T1000 (cell line): ENCODE measurements at regions not wholly inside any gene's neighbourhood (a gene's known extent, or its start where the extent isn't known, plus 50 kb on each side); places are given as distances from the start of the nearest gene placed in this dataset.
"Not testable (repeated sequence)": the region's sequence is repeated elsewhere in the genome, so short reads cannot be mapped to it uniquely, and the experiment has no call there.

ENCODE experiments used
- DNase-seq: peaks from one replicate; lab custom pipeline; 2025; ENCODE audit warnings: mixed read lengths; lab: John Stamatoyannopoulos, UW

DNA sequence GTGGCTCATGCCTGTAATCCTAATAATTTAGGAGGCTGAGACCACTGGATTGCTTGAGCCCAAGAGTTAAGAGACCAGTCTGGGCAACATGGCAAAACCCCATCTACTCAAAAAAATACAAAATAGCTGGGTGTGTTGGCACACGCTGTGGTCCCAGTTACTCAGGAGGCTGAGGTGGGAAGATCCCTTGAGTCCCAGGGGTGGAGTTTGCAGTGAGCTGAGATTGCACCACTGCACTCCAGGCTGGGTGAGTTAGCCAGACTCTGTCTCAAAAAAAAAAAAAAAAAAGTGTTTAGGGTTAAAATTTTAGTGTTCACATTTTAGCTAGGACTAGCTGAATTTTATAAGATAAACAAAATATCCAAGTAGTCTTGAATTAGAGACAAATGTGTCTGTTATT lies 1340.1 kb upstream of the EPHA6 start:
- DNase-seq, result no peak

DNA sequence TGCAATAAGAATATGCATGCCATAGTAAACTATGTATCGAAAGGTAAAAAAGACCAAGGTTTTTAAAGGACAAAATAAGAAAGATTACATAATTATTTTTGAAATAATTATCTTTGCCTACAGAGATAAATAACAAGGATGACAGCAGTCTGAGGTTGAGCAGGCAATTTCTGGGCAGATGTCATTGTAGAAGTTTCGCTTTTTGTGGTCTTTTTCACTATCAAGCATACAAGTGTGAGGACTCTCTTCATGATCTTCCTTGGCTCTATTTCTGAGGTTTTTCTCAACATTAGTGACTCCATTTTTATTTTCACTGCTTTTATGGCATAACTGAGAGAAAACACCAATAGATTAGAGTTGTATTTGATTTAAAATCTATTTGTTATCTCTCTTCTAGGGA lies 1337.9 kb upstream of the EPHA6 start:
- no peak for DNase-seq

DNA sequence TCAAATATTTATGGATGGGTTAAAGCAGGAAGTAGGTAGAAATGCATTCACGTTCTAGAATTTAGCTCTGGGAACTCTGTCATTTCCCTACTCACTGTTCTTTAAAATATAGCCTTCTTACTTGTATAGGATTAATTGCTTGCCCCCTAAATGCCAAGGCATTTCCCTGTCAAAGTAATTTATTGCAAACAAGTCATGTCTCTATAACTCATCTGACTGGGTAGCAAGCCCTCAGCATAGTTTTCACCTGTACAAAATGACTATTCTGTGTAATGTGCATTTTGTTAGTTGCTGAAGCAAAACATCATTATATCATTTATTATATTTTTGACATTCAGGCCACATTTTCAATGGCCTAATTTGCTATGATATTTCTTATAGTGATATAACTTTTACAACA lies 1308.2 kb upstream of the EPHA6 start:
- DNase-seq, result no peak

DNA sequence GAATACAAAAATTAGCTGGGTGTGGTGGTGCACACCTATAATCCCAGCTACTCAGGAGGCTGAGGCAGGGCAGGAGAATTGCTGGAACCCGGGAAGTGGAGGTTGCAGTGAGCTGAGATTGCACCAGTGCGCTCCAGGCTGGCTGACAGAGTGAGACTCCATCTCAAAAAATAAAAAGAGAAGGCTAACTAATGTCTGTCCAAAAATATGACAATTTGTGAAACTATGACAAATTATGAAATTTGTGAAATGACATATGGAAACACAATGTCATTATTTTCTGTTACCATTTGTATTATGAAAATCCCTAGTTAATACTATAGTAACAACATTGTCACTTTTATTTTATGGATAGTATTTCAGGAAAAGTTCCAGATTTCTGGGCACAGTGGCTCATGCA lies 1306.3 kb upstream of the EPHA6 start:
- DNase-seq, result no peak

DNA sequence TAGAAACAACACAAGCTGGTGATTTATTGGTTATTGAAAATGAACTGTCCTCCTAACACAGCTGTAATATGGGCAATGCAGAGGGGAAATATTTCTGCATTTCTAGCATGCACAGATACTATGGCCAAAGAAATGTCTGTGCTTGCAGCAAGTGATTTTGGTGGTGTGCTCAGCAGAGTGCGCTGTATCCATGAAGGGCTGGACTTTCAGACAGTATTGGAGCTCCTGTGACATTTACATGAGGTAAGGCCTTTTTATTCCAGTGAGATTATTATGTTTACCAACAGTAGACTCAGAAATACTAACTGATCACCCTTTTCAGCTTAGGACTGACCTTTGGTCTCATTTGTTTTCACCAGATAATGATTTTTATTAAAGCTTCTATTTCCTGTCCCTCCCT lies 1302.6 kb upstream of the EPHA6 start:
- DNase-seq, result no peak

- DNase-seq, result no peak
Measured at GRCh38 chr3:95514260-95514659, 1300.1 kb upstream of the EPHA6 start.

DNA sequence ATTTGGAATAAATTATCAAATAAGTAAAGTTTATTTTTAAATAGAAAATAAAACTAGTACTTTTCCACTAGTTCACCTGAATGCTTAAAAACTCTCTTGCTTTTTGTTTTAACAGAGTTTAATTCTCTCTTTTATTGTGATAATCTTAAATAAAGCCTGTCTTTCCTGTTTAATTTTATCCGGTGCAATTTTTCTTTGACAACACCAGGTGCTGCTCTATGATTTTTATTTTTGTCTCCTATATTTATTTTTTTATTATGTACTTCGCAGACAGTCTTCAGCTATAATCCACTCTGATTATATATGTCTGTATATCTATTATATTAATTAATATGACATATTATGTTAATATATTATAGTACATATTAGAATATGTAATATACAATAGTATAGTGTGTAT lies 1293.0 kb upstream of the EPHA6 start:
- DNase-seq, result no peak

GRCh38 chr3:95522449-95522848 lies 1291.9 kb upstream of the EPHA6 start:
- no peak for DNase-seq

DNA sequence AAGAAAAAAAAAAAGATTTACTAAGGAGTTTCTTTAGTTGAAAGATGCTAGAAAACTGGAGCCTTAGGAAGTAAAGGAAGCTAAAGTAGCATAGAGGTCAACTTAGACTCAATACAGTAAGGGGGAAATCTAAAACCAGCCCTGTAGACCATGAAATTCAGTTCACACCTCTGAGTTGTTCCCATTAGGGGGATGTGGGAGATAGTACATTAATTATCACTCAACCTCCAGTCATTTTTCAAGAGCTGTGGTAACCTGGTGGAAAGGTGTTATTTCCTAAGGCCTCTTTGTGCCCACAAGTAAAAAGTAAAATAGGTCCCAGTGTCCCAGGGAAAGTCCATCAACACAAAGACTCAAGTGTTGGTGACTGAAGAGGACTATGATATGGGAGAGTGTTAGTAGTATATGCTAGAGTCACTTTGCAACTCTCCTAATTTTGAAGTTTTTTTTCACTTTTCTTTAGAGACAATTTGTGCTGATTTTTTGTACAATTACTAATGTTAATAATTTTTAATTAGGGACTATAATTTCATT lies 1274.4 kb upstream of the EPHA6 start:
- no peak for DNase-seq

DNA sequence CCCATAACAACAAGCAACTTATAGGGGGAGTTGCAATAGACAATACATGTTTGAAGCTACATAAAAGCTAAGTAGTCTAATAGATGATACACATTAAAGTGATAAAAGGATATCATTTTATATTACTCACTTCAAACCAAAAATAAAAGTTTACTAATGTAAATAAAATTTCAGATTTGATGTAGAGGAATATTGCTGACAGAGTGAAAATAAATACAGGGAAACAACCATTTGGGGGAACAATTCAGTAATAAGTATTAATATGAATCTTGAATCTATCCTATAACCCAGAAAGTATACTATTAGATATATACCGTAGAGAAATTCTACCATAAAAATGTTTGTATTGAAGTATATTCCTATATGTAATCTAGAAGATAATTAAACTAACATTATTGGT lies 1248.9 kb upstream of the EPHA6 start:
- DNase-seq, result no peak

DNA sequence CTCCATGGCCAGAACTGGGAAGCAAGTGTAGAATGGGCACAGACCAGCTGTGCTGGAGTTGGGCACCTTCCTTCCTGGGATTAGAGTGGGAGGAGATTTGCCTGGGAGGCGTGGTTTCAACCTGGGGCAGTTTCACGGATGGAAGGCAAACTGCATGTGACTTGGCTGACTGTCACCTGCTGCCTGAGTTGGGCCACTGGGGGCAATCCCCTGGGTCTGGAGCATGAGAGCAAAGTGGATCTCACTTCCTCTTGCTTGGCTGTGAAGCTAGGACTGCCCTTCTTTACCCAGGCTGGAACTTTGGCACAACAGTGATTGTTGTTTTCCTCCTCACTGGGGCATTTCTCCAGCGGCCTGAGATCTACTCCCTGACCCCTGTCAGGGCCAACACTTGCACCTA lies 1247.0 kb upstream of the EPHA6 start:
- no peak for DNase-seq

- DNase-seq, result no peak
Measured at GRCh38 chr3:95586754-95587153, 1227.6 kb upstream of the EPHA6 start.

- DNase-seq, result not testable (repeated sequence)
Measured at GRCh38 chr3:95587641-95588040, 1226.8 kb upstream of the EPHA6 start.

DNA sequence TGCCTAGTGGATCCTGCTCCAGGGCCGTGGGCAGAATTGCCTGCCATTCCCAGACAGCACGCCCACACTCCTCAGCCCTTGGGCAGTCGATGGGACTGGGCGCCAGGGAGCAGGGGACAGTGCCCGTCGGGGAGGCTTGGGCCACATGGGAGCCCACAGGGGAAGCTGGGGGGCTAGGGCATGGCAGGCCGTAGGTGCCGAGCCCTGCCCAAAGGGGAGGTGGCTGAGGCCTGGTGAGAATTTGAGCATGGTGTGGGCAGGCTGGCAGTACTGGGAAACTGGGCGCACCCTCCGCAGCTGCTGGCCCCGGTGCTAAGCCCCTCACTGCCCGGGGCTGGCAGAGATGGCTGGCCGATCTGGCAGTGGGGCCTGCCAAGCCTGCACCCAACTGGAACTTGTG lies 1225.9 kb upstream of the EPHA6 start:
- no peak for DNase-seq

- no peak for DNase-seq
Measured at GRCh38 chr3:95595416-95596075, 1218.8 kb upstream of the EPHA6 start.

GRCh38 chr3:95607926-95608325 lies 1206.5 kb upstream of the EPHA6 start:
- no peak for DNase-seq

GRCh38 chr3:95609411-95609810 lies 1205.0 kb upstream of the EPHA6 start:
- no peak for DNase-seq

DNA sequence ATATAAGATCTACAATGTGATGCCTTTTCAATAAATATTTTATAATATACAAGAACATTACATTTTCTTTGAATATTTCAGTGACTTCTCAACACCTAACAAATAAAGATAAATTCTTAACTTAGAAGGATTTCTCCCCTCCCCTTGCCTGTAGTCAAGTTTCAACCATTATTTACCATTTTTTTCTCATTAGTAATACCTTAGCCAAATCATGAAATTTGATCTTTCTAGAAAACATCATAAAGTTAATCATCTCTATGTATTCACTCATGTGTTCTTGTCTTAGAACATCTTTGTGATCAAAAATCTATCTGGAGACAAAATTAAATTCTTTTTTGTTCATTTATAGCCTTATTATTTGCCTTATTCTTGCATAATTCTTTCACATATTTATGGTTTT lies 1201.8 kb upstream of the EPHA6 start:
- DNase-seq, result no peak

- no peak for DNase-seq
Measured at GRCh38 chr3:95613993-95614392, 1200.4 kb upstream of the EPHA6 start.

DNA sequence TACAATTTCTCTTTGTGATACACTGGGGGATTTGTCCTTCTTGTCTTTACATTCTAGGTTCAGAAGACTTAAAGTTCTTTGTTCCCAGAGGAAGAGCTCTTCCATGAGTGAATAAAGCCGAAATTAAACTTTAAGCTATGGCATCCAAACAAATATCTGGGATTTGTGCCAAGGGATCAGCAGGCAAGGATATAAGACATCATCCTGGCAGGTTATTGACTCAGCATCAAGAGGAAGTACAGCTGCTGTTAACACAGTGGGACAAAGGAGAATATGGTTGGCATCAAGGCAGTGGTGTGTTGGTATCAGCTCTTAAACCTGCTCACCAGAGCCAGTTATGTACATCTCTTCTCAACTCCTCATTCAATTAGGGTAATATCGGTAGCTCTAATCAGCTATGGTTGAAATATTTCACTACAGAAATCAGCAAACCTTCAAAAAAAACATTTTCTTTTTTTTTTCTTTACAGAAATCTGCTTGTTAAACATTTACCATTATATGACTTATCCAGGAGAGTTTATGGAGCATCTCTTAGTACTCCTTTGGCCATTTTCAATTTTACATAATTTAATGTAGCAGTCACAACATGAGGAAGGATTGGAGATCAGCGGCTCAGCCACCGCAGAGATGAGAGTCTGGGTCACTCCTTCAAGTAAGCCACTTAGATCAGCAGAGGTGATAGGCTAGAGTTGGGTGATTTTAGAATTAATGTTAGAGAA lies 1198.6 kb upstream of the EPHA6 start:
- DNase-seq, result no peak

GRCh38 chr3:95626107-95626506 lies 1188.3 kb upstream of the EPHA6 start:
- DNase-seq, result no peak

GRCh38 chr3:95627293-95627692 lies 1187.1 kb upstream of the EPHA6 start:
- no peak for DNase-seq

GRCh38 chr3:95627697-95628096 lies 1186.7 kb upstream of the EPHA6 start:
- DNase-seq, result no peak

DNA sequence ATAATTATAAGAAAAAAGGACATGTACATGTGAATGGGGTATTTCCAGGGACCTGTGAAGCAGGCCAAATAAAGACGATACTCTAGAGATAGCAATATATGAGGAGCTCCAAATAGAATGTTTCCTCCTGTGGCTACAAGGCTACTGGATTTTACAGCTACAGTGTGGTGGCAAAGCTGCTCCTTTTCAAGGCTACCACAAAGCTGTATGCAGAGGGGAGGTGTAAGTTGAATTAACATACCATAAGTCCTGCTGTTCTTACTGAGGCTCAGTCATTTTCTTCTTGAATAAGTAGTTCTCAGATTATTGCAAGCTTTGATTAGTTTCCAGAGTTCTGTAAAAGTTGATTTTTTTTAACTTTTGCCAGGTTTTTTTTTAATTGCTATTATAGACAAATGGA lies 1184.6 kb upstream of the EPHA6 start:
- DNase-seq, result no peak
